Activated T-cell treated with anti-CD3 and anti-CD28 coated beads, Interleukin-2, amount 50 U/mL, for 24 hours (primary cell): ENCODE measurements at regions not wholly inside any gene's neighbourhood (a gene's known extent, or its start where the extent isn't known, plus 50 kb on each side); places are given as distances from the start of the nearest gene placed in this dataset.

Experiments used
- DNase-seq: peaks from one replicate; pipeline ENCODE4 v3.0.0-alpha.2; 2020
- H3K27ac Mint-ChIP-seq: 2 replicates; pipeline ENCODE4 v1.8.0; 2020; ENCODE audit warnings: mild to moderate bottlenecking, mixed read lengths
- H3K27me3 Mint-ChIP-seq: 2 replicates; pipeline ENCODE4 v1.8.0; 2020; ENCODE audit warnings: mixed read lengths
- H3K36me3 Mint-ChIP-seq: 2 replicates; pipeline ENCODE4 v1.8.0; 2020; ENCODE audit warnings: low read depth, mixed read lengths
- H3K4me1 Mint-ChIP-seq: 2 replicates; pipeline ENCODE4 v1.8.0; 2020; ENCODE audit warnings: low read depth, mixed read lengths
- H3K4me3 Mint-ChIP-seq: 2 replicates; pipeline ENCODE4 v1.8.0; 2020; ENCODE audit warnings: mild to moderate bottlenecking, moderate library complexity, mixed read lengths
- H3K9me3 Mint-ChIP-seq: 2 replicates; pipeline ENCODE4 v1.8.0; 2020; ENCODE audit warnings: mixed read lengths

DNA sequence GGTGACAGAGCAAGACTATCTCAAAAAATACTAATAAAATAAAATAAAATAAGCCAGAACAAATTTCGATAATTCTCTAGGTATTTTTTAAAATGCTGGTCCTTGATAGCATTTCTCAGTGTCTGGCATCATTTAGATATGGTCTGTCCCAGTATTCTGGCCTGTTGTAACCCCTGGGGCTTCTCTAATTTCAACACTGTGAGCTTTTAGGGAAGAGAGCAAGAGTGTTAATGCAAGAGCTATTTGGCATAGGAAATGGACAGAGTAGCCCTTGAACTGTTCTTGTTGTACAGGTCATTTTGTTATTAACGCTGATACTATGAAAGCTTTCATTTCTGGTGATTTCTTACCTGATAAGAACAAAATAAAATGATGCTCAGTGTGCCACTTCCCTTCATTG is 112.2 kb upstream of the ZNF608 start:
- Mint-ChIP-seq H3K36me3 (no peaks in the 10 kb centered on the region), H3K4me3 (no peak overlapping the region), H3K27me3 (peaks cover 3% of the 10 kb centered on the region), H3K9me3 (peaks cover 6% of the 10 kb centered on the region), H3K27ac (no peak overlapping the region), H3K4me1 (no peaks in the 10 kb centered on the region)
- DNase-seq: no peak

DNA sequence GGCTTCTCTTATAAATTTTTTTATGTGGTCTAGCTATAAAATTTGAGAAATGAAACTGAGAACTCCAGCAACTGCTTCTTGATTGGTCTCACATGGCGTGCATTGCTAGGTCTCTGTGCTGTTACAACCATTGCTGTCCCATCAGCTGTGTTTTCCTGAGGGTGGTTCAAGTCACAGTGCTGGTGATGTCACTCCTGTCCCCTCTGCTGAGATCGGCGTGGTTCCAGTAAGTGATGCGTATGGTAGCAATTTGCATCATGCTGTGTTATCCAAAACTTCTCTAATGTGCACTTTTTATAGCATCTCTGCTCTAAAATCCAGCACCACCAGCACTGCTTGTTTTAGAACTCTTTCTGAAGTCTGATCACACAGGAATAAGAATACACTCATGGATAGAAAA is 112.6 kb upstream of the ZNF608 start:
- Mint-ChIP-seq H3K27me3 (peaks cover 3% of the 10 kb centered on the region), H3K4me1 (no peaks in the 10 kb centered on the region), H3K36me3 (no peaks in the 10 kb centered on the region), H3K4me3 (no peak overlapping the region), H3K27ac (no peak overlapping the region), H3K9me3 (peaks cover 6% of the 10 kb centered on the region)
- no peak for DNase-seq

DNA sequence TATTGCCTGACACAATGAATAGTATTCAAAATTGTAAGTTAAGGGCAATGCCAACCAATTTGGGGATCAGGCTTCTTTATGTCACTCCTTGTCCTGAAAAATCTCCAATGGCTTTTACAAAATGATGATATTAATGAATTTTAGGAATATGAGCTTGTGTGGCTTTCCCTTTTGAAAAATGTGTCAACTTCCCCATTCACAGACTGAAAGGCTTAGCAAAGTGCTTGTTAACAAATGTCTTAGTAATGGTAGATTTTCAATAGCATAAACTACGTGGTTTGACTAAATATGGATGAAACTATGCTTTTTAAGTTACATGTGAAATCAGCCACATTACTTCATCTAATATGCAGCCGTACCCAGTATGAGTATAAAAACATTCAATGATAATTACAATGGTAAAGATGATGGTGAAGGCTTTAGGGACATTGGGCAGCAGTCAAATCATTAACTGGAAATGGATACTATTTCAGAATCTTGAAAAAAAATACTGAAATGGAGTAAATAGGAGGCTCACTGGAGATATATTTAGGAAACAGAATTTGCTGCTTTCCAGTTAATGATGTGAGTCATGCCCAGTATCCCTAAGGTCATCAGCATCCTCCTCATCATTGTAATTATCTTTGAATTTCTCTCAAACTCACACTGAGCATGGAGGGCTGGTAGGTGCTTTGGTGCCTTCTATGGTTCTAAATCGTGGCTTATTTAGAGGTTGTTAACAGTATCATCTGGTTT is 113.3 kb upstream of the ZNF608 start:
- Mint-ChIP-seq H3K9me3 (peaks cover 6% of the 10 kb centered on the region), H3K4me1 (no peaks in the 10 kb centered on the region), H3K36me3 (no peaks in the 10 kb centered on the region), H3K27me3 (peaks cover 3% of the 10 kb centered on the region), H3K4me3 (no peak overlapping the region), H3K27ac (no peak overlapping the region)
- DNase-seq: no peak

DNA sequence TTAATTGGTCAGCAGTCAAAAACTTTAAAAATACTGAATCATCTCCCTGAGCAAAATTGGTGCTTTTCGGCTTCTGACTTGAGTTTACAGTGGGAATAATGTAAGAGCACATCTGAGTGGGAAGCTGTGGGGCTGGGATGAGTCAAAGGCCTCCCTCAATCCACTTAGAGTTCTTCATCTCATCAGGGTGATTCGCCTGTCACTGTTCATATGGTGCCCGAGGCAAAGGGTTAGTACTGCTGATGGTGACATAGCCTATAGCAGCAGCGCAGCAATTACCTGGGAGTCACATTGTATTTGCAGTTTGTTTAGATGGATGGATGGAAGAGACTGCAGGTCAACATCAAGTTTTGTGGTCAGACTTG is 113.8 kb upstream of the ZNF608 start:
- Mint-ChIP-seq H3K9me3 (peaks cover 6% of the 10 kb centered on the region), H3K4me1 (no peaks in the 10 kb centered on the region), H3K36me3 (no peaks in the 10 kb centered on the region), H3K27ac (no peak overlapping the region), H3K4me3 (no peak overlapping the region), H3K27me3 (peaks cover 3% of the 10 kb centered on the region)
- no peak for DNase-seq

DNA sequence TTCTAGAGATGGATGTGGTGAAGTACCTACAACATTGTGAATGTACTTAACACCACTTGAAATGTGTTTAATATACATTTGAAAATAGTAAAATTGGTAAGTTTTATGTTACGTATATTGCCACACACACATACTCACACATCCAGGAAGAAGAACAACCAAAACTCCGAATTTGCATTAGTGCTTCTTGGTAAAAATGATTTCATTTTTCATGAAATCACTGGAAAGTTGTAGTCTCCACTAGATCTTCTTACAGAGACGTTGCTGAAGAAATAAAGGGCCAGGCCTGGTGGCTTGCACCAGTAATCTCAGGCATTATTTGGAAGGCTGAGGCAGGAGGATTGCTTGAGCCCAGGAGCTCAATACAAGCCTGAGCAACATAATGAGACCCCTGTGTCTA is 118.6 kb upstream of the ZNF608 start:
- Mint-ChIP-seq H3K9me3 (peaks cover 2% of the 10 kb centered on the region), H3K27me3 (no peaks in the 10 kb centered on the region), H3K4me3 (no peak overlapping the region), H3K27ac (no peak overlapping the region), H3K4me1 (peaks cover 2% of the 10 kb centered on the region), H3K36me3 (no peaks in the 10 kb centered on the region)
- no peak for DNase-seq

DNA sequence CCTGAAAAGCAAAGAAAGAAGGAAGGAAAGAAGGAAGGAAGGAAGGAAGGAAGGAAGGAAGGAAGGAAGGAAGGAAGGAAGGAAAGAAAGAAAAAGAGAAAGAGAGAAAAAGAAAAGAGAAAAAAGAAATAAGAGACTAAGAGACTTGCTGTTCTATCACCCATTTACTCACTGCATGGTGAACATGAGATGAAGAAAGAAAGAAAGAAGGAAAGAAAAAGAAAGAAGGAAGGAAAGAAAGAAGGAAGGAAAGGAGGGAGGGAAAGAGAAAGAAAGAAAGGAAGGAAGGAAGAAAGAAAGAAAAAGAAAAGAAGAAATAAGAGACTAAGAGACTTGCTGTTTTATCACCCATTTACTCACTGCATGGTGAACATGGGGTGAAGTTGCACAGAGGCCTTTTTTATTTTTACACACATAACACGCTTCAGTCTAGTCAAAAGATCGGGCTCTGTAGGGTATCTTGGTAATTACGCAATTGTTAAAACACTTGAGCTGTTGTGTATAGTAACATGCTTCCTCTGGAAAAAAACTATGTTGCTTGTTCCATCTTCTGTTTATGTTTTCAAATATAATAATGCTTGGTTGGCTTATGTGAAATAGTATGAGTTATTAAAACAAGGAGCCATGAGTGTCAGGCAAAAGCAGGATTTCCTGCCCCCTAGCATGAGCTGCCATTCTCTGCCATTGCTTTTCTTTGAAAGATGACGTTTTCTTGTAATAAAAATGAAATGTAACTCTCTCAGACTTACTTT is 119.3 kb upstream of the ZNF608 start:
- DNase-seq: no peak

DNA sequence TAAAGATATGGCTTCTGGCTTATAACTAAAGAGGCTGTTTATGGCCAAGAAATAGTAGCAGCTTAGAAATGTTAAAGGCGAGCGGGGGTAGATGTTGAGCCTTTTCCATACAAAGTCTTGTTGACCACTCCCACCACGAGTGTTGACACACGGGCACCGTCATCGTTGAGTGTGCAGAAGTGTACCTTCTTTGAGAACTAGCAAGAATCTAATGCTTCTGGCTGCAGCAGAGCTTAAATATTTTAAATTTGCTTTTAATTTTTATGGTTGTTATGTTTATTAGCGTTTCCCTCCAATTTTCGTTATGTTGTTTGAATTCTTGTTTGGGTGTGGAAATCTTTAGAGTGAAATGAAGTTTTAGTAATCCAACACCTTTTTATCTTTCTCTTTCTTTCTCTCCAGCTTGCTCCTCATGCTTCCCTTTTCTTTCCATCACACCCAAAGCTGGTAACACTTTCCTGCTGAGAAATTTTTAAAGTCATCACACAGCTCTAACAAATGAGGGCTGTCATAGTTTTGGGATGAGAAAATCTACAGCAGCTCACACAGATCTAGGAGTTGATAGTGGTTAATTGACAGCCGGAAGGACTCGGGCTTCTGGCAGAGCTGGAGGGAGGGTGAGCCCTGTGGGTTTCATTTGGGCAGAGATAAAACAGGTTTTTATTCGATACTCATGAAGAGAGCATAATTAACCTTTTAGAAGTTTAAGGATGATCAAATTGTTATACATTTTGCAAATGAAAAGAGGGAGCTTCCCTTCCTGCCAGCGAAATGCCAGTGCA is 120.1 kb upstream of the ZNF608 start:
- no peak for DNase-seq
- H3K36me3 Mint-ChIP-seq: no peaks in the 10 kb centered on the region
- H3K27ac Mint-ChIP-seq: no peak overlapping the region
- no peak overlapping the region for H3K4me3 Mint-ChIP-seq
- peaks cover 2% of the 10 kb centered on the region for H3K4me1 Mint-ChIP-seq
- no peaks in the 10 kb centered on the region for H3K27me3 Mint-ChIP-seq
- H3K9me3 Mint-ChIP-seq: peaks cover 2% of the 10 kb centered on the region

More for the DNA sequence above, 119.3 kb upstream of the ZNF608 start:
- H3K36me3 Mint-ChIP-seq: no peaks in the 10 kb centered on the region
- peaks cover 2% of the 10 kb centered on the region for H3K9me3 Mint-ChIP-seq
- no peak overlapping the region for H3K27ac Mint-ChIP-seq
- H3K4me1 Mint-ChIP-seq: peaks cover 2% of the 10 kb centered on the region
- no peaks in the 10 kb centered on the region for H3K27me3 Mint-ChIP-seq
- H3K4me3 Mint-ChIP-seq: no peak overlapping the region

DNA sequence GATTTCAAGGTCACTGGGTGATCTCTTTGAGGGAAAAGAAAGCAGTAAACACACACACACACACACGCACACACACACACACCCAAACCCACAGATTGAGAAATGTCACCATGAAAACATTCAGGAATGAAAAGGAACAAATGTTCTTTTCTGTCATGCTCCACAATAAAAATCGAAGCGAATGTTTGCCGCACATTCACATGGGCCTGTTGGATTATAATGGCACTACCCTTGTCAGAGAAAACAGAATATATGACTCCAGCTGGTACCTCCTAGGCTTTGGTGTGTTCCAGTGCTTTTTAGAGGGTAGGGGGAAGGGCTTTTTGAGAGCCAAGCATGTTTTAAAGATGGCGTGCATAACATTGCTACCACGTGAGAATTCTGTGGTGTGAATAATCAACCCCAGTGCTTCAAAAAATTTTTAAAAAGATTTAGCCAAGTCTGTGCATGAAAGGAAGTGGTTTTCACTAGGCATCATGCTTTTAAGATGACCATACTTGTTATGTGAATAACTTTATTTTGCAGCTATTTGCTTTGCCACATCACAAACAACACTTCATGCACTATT is 120.8 kb upstream of the ZNF608 start:
- no peak overlapping the region for H3K4me3 Mint-ChIP-seq
- no peak overlapping the region for H3K27ac Mint-ChIP-seq
- H3K36me3 Mint-ChIP-seq: no peaks in the 10 kb centered on the region
- no peaks in the 10 kb centered on the region for H3K27me3 Mint-ChIP-seq
- H3K4me1 Mint-ChIP-seq: peaks cover 2% of the 10 kb centered on the region
- H3K9me3 Mint-ChIP-seq: no peaks in the 10 kb centered on the region
- DNase-seq: no peak

DNA sequence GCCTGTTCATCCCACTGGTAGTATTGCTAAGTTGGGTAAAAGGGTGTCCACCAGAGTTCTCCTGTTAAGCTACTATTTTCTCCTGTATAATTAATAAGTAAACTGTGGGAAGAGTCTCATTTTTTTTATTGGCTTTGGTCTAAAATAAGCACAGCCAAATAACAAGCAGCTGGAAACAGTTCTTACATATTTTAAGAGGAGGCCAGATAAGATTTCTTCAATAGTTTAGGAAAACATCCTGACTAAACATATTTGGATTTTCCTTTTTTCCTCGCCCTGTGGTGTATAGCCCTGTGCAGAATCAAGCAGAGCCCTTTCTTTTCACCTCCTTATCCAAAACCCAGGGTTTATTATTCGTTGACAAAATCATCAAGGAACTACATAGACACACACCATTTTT is 122.2 kb upstream of the ZNF608 start:
- no peak for DNase-seq
- H3K4me1 Mint-ChIP-seq: peaks cover 2% of the 10 kb centered on the region
- no peak overlapping the region for H3K27ac Mint-ChIP-seq
- H3K9me3 Mint-ChIP-seq: no peaks in the 10 kb centered on the region
- H3K36me3 Mint-ChIP-seq: no peaks in the 10 kb centered on the region
- H3K4me3 Mint-ChIP-seq: no peak overlapping the region
- no peaks in the 10 kb centered on the region for H3K27me3 Mint-ChIP-seq

DNA sequence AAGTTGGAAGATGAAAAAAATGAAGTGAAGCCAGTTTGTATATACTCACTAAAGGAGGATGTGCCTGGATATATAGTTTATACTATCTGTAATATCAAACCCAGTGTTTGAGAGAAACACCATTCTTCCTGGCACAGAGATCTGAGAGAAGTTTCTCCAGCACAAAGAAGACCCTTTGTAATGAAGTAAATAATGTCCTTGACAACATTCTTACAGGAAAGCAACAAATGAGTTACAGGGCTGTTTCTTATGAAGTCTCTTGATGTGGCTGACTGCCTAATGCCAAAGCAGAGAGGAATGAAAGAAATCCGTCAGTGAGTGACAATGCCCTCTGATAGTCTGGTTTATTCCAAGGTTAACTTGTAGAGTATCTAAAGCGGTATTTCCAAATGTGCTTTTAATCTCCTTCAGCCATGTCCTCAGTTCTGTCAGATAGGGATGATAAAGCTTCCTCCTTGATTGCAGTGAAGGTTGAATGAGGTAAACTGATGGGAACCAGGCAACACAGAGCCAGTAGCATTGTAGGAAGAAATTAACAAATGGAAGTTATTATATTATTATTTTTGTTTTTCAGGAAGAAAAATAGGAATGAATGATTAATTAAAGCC is 123.1 kb upstream of the ZNF608 start:
- Mint-ChIP-seq H3K4me3 (no peak overlapping the region), H3K27ac (no peak overlapping the region), H3K9me3 (no peaks in the 10 kb centered on the region), H3K36me3 (no peaks in the 10 kb centered on the region), H3K27me3 (no peaks in the 10 kb centered on the region), H3K4me1 (peaks cover 2% of the 10 kb centered on the region)
- DNase-seq: no peak

DNA sequence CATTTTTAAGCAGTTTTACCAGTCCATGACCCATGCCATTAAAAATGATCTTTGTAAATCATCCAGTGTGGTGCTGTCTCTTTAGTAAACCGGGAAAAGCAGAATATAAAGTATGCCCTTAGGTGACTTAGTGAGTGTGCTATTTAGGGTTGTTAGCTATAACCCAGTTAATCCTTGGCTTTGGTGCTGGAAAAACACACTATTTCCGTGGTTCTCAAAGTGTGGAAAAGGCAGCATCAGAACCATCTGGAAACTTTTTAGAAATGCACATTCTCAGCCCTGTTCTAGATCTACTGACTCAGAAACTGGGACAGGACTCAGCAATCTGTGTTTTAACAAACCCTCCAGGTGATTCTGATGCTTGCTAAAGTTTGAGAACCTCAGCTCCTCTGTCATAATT is 123.6 kb upstream of the ZNF608 start:
- H3K27ac Mint-ChIP-seq: no peak overlapping the region
- H3K9me3 Mint-ChIP-seq: no peaks in the 10 kb centered on the region
- DNase-seq: no peak
- no peaks in the 10 kb centered on the region for H3K36me3 Mint-ChIP-seq
- no peaks in the 10 kb centered on the region for H3K27me3 Mint-ChIP-seq
- no peak overlapping the region for H3K4me3 Mint-ChIP-seq
- peaks cover 2% of the 10 kb centered on the region for H3K4me1 Mint-ChIP-seq

DNA sequence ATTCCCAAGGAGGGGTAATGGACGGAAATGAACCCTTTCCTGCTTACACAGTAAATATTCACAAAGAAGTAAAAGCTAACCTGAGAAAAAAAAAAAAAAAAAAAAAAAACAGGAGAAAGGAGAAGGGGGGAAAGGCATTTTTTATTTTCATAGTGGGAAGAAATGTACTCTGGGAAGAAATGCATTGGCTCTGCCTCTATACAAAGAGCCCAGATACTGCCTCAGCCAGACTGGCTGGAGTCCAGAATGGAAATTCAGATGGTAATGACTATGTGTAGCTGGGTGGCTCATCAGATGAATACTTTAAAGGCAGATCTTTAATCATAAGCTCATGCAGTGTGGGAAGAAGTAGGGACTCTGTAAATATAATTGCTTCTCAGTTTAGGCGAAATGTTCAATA is 124.9 kb upstream of the ZNF608 start:
- Mint-ChIP-seq H3K27me3 (no peaks in the 10 kb centered on the region), H3K9me3 (no peaks in the 10 kb centered on the region), H3K27ac (no peak overlapping the region), H3K4me1 (peaks cover 2% of the 10 kb centered on the region), H3K4me3 (no peak overlapping the region), H3K36me3 (no peaks in the 10 kb centered on the region)
- no peak for DNase-seq

DNA sequence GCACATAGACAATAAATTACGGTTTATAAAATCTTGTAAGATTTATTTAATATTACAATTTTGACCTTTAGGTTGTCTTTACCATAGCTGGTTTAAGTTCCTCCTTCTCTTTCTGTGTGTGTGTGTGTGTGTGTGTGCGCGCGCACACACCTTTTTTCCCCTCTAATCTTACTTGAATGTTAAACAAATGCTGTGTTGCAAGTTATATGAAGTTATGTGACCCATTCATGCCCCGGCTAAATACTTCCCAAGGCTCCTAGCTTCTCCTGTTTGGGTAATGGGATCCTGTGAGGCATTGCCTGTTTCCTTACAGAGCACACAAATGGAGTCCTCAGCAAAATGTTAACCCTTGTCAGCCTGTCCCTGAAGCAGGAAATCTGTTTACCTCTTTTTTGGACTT is 125.6 kb upstream of the ZNF608 start:
- H3K4me1 Mint-ChIP-seq: no peaks in the 10 kb centered on the region
- H3K36me3 Mint-ChIP-seq: no peaks in the 10 kb centered on the region
- no peaks in the 10 kb centered on the region for H3K27me3 Mint-ChIP-seq
- H3K27ac Mint-ChIP-seq: no peak overlapping the region
- no peaks in the 10 kb centered on the region for H3K9me3 Mint-ChIP-seq
- no peak for DNase-seq
- H3K4me3 Mint-ChIP-seq: no peak overlapping the region

DNA sequence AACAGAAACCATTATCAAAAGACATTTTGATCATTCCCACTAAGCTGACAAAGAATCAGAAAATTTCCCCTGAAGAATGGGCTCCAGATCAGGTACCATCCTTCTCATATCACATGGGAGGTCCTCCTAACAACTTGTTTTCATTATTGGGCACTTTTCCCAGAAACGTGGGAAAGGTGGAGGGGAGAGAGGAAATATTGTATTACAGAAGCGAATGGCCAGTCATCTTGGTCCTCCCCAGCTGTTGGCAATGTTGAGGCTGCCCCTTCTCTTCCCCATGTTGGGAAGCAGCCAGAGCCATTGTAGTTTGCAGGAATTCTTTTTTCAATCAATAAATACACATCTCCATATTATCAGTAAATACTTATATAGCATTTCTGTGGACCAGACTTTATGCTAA is 126.2 kb upstream of the ZNF608 start:
- H3K27me3 Mint-ChIP-seq: no peaks in the 10 kb centered on the region
- DNase-seq: no peak
- H3K9me3 Mint-ChIP-seq: no peaks in the 10 kb centered on the region
- H3K4me1 Mint-ChIP-seq: no peaks in the 10 kb centered on the region
- no peak overlapping the region for H3K27ac Mint-ChIP-seq
- H3K36me3 Mint-ChIP-seq: no peaks in the 10 kb centered on the region
- H3K4me3 Mint-ChIP-seq: no peak overlapping the region
